Activated CD4-positive, alpha-beta memory T cell treated with anti-CD3 and anti-CD28 coated beads for 36 hours (primary cell): ENCODE measurements at regions not wholly inside any gene's neighbourhood (a gene's known extent, or its start where the extent isn't known, plus 50 kb on each side); places are given as distances from the start of the nearest gene placed in this dataset.

Source experiments
- CTCF ChIA-PET: fragments of 350-600 bp; sonication (Branson Sonifier 250); formaldehyde crosslinking; loops from one replicate; lab custom pipeline; 2021; ENCODE audit warnings: antibody characterized with exemption, inconsistent platforms; lab: Charles Lee
- POLR2A ChIA-PET: fragments of 350-600 bp; sonication (Branson Sonifier 250); formaldehyde crosslinking; loops from one replicate; lab custom pipeline; 2021; ENCODE audit warnings: antibody characterized with exemption; lab: Charles Lee
- DNase-seq: peaks from one replicate; pipeline ENCODE4 v3.0.0-alpha.2; 2020
- H3K27ac Mint-ChIP-seq: one replicate; pipeline ENCODE4 v1.8.0; 2021; ENCODE audit warnings: mixed read lengths
- H3K27me3 Mint-ChIP-seq: one replicate; pipeline ENCODE4 v1.8.0; 2021; ENCODE audit warnings: mixed read lengths
- H3K36me3 Mint-ChIP-seq: one replicate; pipeline ENCODE4 v1.8.0; 2021; ENCODE audit warnings: mixed read lengths
- H3K4me1 Mint-ChIP-seq: one replicate; pipeline ENCODE4 v1.8.0; 2021; ENCODE audit warnings: low read depth, mixed read lengths
- H3K4me3 Mint-ChIP-seq: one replicate; pipeline ENCODE4 v1.8.0; 2021; ENCODE audit warnings: mild to moderate bottlenecking, mixed read lengths
- H3K9me3 Mint-ChIP-seq: one replicate; pipeline ENCODE4 v1.8.0; 2021; ENCODE audit warnings: mixed read lengths
- intact Hi-C: fragments of 100-400 bp; cut with micrococcal nuclease; formaldehyde crosslinking; loops from one replicate; pipeline ENCODE4 v1.15.1; 2023

DNA sequence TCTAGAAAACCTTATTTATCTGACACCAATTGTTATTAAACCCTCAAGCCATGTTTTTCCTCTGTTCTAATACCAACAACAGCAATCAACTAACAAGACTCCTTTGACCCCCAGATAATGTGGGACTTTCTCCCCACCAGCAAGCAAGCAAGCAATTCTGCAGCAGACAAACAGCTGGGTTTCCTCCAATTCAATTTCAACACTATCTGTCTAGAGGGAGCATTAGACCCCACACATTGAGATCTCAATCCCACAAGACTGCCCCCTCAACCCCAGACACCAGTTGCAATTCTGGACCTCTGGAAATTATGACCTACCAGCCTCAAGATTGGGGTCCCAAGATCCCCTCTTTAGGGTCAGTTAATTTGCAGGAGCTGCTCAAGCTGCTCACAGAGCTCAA, 89.4 kb upstream of the TMEM26 start:
- H3K9me3 Mint-ChIP-seq, result no peaks in the 10 kb centered on the region
- no peaks in the 10 kb centered on the region for H3K36me3 Mint-ChIP-seq
- intact Hi-C loops, result no loop called here
- no peak for DNase-seq
- H3K27me3 Mint-ChIP-seq, result peaks cover 2% of the 10 kb centered on the region
- H3K4me1 Mint-ChIP-seq, result no peaks in the 10 kb centered on the region
- CTCF ChIA-PET, result no interaction called here
- POLR2A ChIA-PET, result no interaction called here
- no peak overlapping the region for H3K27ac Mint-ChIP-seq
- H3K4me3 Mint-ChIP-seq, result no peak overlapping the region

DNA sequence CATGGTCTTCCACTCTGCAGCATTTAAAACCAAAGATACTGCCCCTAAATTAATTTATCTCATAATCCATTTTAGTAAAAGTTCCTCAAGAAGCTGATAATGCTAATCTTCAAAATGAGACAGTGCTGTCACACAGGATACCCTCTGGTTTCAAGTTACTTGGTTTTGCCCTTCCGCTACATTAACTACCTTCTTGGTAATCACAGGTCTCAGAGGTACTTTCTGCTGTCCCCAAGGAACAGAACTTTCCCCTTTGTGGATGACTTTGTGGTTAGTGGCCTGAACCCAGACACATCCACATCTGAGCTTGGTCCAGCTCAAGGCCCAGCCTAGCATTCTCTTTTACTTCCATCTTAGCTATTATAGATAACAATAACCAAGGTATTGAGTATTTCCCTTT, 88.8 kb upstream of the TMEM26 start:
- no peaks in the 10 kb centered on the region for H3K4me1 Mint-ChIP-seq
- DNase-seq, result no peak
- no peak overlapping the region for H3K27ac Mint-ChIP-seq
- intact Hi-C loops, result no loop called here
- POLR2A ChIA-PET, result no interaction called here
- CTCF ChIA-PET, result no interaction called here
- H3K27me3 Mint-ChIP-seq, result peaks cover 2% of the 10 kb centered on the region
- no peak overlapping the region for H3K4me3 Mint-ChIP-seq
- no peaks in the 10 kb centered on the region for H3K36me3 Mint-ChIP-seq
- no peaks in the 10 kb centered on the region for H3K9me3 Mint-ChIP-seq

DNA sequence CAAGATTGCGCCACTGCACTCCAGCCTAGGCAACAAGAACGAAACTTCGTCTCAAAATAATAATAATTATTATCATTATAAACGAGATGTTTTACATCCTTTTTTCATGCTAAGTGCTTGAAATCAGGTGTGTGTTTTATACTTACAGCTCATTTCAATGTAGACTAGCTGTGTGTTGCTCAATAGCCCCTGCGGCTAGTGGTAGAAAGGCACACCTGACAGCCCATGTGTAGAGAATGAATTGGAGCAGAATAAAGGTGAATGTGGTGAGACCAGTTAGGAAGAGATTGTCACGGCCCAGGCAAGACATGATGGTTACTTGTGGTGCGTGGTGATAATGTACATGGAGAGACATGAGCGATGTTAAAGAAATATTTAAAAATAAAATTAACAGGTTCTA, 86.7 kb upstream of the TMEM26 start:
- no peaks in the 10 kb centered on the region for H3K9me3 Mint-ChIP-seq
- H3K4me1 Mint-ChIP-seq, result no peaks in the 10 kb centered on the region
- DNase-seq, result no peak
- no peak overlapping the region for H3K4me3 Mint-ChIP-seq
- ChIA-PET CTCF (no interaction called here), POLR2A (no interaction called here)
- peaks cover 2% of the 10 kb centered on the region for H3K27me3 Mint-ChIP-seq
- no peak overlapping the region for H3K27ac Mint-ChIP-seq
- intact Hi-C loops, result no loop called here
- no peaks in the 10 kb centered on the region for H3K36me3 Mint-ChIP-seq

DNA sequence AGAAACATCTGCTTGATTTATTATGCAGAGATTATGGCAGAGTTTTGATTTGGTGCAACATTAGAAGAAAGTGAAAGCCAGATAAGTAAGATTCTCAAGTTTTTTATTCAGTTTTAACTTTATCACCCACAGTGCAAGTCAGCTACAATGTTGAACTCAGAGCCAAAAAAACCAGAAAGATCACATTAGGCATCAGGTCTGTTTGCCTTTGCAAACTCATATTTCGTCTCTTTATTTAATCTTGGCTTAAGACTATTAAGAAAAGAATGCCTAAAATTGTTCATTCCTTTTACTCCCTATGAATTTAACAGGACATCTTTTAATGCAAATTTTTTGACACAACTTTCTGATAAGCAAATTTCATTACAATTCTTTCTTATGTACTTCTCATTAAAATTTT, 76.0 kb upstream of the TMEM26 start:
- no peak overlapping the region for H3K27ac Mint-ChIP-seq
- ChIA-PET POLR2A (no interaction called here), CTCF (no interaction called here)
- DNase-seq, result no peak
- no peak overlapping the region for H3K4me3 Mint-ChIP-seq
- intact Hi-C loops, result no loop called here
- no peaks in the 10 kb centered on the region for H3K4me1 Mint-ChIP-seq
- H3K9me3 Mint-ChIP-seq, result no peaks in the 10 kb centered on the region
- H3K27me3 Mint-ChIP-seq, result peaks cover 6% of the 10 kb centered on the region
- H3K36me3 Mint-ChIP-seq, result no peaks in the 10 kb centered on the region

DNA sequence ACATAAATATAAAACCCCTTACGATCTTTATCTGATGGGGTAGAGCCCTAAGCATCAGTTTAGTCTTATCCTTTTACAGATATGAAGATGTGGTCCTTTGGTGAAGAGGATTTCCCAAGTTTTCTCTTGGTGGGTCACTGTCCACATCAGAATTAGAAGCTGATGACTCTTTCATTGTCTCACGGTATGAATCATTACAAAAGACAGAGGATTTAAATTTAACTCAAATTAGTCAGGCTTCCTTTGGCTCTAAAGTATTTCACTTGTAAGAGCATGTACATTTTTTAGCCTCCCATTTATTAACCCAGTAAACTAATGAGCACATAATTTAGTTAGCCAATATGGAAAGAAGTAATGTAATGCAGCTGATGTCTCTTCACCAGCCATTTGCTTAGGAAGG, 49.9 kb upstream of the TMEM26 start:
- H3K36me3 Mint-ChIP-seq, result no peaks in the 10 kb centered on the region
- H3K27me3 Mint-ChIP-seq, result peaks cover 5% of the 10 kb centered on the region

More for the DNA sequence above, 49.9 kb upstream of the TMEM26 start:
- Mint-ChIP-seq H3K9me3 (no peaks in the 10 kb centered on the region), H3K27ac (no peak overlapping the region), H3K4me3 (no peak overlapping the region), H3K4me1 (no peaks in the 10 kb centered on the region)
- no peak for DNase-seq
- ChIA-PET POLR2A (no interaction called here), CTCF (no interaction called here)
- intact Hi-C loops, result no loop called here
